ENCODE measurements at regions not wholly inside any gene's neighbourhood (a gene's known extent, or its start where the extent isn't known, plus 50 kb on each side); places are given as distances from the start of the nearest gene placed in this dataset.

DNA sequence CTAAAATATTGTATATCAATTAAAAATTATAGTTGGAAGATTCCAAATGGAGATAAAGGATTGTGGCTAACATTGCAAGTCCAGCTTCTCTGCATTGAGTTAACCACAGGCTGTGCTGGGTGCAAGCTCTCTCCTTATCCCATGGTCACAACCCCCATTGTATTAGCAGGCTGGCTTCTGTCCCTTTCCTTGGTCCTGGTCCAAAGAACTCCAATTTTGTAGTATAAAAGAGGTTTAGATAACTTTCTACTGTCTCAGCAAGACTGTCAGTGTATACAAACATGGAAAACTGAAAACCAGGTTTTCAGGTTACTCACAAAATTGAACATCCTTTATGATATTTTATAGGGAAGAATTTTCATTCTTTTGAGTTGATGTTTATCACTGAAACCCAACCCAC lies 76.6 kb upstream of the HS3ST3A1 start:
- TF ChIP-seq, protein P1, sequence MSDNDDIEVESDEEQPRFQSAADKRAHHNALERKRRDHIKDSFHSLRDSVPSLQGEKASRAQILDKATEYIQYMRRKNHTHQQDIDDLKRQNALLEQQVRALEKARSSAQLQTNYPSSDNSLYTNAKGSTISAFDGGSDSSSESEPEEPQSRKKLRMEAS (CRISPR knock-in tag; IDR thresholded peaks at IDR 0.05) = no peak
- TF ChIP-seq, protein P2, sequence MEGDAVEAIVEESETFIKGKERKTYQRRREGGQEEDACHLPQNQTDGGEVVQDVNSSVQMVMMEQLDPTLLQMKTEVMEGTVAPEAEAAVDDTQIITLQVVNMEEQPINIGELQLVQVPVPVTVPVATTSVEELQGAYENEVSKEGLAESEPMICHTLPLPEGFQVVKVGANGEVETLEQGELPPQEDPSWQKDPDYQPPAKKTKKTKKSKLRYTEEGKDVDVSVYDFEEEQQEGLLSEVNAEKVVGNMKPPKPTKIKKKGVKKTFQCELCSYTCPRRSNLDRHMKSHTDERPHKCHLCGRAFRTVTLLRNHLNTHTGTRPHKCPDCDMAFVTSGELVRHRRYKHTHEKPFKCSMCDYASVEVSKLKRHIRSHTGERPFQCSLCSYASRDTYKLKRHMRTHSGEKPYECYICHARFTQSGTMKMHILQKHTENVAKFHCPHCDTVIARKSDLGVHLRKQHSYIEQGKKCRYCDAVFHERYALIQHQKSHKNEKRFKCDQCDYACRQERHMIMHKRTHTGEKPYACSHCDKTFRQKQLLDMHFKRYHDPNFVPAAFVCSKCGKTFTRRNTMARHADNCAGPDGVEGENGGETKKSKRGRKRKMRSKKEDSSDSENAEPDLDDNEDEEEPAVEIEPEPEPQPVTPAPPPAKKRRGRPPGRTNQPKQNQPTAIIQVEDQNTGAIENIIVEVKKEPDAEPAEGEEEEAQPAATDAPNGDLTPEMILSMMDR (IDR thresholded peaks at IDR 0.05) = no peak
- no peak for TF ChIP-seq ZNF232 (CRISPR knock-in tag; IDR thresholded peaks at IDR 0.05)
- TF ChIP-seq TCF7 (CRISPR knock-in tag; IDR thresholded peaks at IDR 0.05; ENCODE audit: low read depth) = no peak
- no peak for TF ChIP-seq CREM (CRISPR knock-in tag; IDR thresholded peaks at IDR 0.05)
- TF ChIP-seq CREB1 (CRISPR knock-in tag; IDR thresholded peaks at IDR 0.05) = no peak
- TF ChIP-seq, protein P3, sequence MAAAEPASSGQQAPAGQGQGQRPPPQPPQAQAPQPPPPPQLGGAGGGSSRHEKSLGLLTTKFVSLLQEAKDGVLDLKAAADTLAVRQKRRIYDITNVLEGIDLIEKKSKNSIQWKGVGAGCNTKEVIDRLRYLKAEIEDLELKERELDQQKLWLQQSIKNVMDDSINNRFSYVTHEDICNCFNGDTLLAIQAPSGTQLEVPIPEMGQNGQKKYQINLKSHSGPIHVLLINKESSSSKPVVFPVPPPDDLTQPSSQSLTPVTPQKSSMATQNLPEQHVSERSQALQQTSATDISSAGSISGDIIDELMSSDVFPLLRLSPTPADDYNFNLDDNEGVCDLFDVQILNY (CRISPR knock-in tag; IDR thresholded peaks at IDR 0.05) = no peak
- no peak for TF ChIP-seq NR3C1 (CRISPR knock-in tag; conservative IDR thresholded peaks at IDR 0.05; ENCODE audit: low read depth)

Measured in WTC11 (cell line).